Left hindlimb (tissue), 1 donor: ENCODE measurements at regions not wholly inside any gene's neighbourhood (a gene's known extent, or its start where the extent isn't known, plus 50 kb on each side); places are given as distances from the start of the nearest gene placed in this dataset.
A peak's percentile ranks its signal among the peaks of the same experiment; 100 is the strongest.

Experiments
- DNase-seq: peaks from one replicate; pipeline ENCODE4 v3.0.0-alpha.2; 2018

DNA sequence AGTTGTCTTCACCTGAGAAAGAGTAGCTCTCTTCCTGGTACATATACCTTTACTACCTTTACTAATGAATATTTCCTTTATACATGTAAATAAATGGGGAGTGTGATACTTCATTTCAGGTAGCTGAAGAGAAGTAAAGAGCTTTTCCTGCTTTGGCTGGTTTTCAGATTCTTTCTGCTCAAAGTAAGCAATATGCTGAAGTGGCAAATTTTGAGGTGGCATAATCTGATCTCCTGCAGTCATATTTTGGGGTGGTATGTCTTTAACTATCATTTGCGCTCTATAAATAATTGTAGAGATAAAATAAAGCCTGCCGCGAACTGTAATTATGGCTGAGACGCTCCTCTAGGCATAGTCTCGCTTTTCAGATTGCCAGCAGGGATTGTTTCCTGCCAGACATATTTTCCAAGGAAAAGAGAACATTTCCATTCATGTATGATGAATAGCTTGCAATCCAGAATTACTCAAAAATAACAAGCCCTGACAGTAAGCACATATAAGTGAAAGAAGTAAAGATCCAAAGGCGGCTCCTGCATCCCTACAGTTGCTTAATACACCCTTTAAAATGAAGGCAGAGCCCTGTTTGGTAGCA lies 200.7 kb downstream of the C12orf50 start:
- DNase-seq: no peak

GRCh38 chr12:87827638-87828264 lies 201.4 kb downstream of the C12orf50 start:
- no peak for DNase-seq

DNA sequence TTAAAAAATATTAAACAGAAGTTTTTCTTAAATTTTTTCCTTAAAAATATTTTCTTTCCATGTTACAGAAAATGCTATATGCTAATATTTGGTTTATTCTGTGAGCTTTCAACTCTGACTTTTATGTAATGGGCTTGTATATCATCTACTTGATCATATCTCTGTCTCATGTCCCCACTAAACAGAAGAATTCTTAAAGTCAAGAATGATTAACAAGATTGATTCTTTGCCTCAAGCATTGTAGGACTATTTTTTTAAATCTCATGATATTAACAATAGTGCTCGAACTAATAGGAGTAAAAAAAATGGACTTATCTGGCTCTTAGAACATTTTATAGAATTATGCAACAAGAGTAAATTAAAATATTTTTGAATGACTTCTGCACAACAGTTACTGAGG lies 206.3 kb downstream of the C12orf50 start:
- DNase-seq: no peak

DNA sequence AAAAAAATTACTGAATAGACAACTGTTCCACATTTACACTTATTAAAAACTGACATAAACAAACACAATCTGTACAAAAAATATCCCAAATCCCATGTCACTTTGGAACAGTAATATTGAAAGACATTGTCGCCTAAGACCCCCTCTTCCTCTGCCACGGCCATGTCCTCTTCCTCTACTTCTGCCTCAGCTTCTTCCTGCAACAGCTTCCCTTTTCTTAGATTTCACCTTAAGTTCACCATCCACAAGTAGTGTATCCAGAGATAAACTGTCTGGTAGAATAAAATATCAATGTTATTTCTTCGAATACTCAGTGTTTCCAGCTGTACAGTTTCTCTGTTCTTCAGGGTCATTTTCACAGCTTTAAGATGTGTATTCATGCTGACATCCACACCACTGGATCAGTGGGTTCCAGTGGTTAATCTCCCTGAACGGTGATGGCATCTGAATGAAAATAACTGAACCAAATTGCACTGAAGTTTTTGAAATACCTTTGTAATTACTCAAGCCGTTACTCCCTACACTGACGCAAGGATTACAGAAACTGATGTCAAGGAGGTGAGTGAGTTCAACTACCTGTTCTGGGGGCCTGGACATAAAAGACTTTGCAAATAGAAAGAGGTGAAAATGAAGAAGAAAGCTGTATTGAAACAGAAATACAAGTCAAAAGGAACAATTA lies 208.5 kb downstream of the C12orf50 start:
- DNase-seq: no peak

- no peak for DNase-seq
Observed at GRCh38 chr12:87818441-87818840, 210.8 kb downstream of the C12orf50 start.

DNA sequence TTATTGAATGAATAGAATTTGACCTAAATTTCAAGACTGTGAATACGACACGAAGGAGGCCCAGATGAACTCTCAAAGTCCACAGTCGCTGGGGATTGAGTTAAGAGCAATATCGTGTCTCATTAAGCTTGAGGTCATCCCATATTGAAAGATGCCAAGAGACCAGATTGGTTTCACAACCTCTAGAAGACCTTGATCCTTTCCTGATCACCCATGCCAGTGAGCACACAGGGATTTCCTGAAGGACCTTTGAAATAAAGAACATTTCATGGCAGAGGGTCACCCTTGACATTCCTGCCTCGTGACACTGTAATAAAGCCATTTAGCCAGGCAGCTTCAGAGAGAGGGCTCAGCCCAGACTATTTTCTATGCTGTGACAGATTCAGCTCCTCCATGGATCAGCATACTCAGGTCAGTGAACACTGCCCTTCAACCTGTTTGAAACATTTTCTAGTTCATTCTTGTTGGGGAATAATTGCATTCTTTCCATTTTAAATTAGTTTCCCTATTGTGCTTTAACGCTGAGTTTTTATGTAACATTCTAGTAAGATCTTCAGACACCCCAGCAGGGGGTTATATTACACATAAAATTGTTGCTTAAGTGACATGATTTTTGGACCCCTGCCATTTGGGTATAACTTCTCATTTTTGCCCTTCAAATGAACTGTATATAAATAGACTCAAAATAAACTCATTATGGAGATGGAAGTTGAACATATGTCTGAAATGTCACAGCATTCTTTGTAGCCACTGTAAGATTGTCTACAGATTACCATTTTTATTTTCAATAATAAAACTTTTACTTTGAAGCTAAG lies 213.2 kb downstream of the C12orf50 start:
- no peak for DNase-seq

GRCh38 chr12:87814625-87815024 lies 214.6 kb downstream of the C12orf50 start:
- DNase-seq: no peak

DNA sequence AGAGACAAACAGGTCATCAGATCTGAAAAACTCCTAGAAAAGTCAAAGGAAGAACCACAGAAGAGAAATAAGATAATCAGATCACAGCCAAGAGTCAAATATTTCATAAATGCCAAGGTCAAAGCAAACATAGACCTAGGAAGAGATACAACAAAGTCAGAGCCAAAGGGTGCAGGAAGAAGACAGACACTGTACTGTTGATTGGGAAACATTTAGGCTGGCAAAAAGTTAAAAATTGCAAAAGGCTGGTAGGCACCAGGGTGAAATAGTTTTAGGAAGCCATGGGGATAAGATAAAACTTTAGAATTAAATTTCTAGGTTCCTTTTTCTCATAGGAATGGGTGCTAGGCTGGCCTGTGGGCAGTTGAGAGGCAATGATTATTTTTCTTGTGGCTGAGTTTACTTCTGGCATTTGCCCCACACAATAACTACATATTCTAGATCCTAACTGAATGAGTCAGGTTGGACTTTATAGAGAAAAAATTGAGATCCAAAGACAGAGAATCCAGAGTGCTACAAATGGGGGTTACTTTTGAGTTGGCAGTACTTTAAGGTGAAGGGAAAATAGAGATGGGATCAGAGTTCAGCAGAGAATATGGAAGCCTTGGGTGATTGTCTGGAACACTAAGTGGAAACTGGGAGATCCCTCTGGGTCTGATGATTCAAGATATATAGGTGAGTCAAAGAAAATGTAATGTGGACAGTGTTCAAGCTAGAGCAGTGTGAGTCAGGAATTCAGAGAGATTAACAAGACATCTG lies 215.5 kb downstream of the C12orf50 start:
- DNase-seq: no peak

- no peak for DNase-seq
Observed at GRCh38 chr12:87812681-87813080, 216.5 kb downstream of the C12orf50 start.

DNA sequence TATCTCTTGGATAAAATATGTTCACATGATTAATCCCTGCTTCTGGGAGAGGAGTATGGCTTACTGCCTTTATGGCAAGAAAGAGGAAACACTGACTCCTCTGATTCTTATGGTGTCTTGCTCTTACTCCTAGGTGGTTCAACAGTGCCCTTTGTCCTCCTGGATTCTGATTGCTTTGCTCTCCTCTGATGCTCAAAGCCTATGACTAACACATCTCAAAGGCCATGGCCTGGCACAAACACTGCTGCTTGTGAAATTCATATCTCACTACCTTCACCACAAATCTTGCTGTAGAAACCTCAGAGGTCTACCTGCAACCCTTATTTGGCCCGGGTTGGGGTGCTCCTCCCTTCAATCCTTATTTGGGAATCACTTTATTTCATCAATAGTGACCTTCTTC lies 217.2 kb downstream of the C12orf50 start:
- DNase-seq: no peak

GRCh38 chr12:87809916-87810315 lies 219.3 kb downstream of the C12orf50 start:
- no peak for DNase-seq

DNA sequence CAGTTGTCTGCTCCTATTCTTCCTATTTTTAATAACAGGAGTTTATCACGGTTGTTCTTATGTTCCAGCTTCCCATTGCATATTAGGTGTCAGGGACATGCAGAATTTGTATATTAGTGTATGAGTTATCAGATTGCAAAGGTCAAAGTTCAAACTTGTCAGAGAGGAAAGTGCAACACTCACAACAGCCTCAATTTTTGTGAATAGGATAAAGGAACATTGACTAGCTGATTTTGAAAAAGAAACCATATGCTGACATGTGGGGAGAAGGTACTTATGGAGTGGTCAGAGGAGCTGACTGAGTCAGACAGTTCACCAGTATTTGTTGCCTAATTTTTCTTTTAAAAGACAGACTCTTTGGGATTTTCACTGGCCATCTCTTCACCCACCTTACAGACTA lies 222.1 kb downstream of the C12orf50 start:
- no peak for DNase-seq

DNA sequence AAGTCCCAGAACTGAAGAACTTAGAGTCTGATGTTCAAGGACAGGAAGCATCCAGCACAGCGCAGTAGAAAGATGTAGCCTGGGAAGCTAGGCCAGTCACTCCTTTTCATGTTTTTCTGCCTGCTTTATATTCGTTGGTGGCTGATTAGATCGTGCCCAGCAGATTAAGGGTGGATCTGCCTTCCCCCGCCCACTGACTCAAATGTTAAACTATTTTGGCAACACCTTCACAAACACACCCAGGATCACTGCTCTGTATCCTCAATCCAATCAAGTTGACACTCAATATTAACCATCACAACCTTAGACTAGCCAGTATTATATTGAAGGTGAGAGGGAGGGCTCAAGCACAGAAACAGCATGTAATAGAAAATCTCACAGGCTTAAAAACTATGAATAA lies 222.9 kb downstream of the C12orf50 start:
- DNase-seq: no peak

DNA sequence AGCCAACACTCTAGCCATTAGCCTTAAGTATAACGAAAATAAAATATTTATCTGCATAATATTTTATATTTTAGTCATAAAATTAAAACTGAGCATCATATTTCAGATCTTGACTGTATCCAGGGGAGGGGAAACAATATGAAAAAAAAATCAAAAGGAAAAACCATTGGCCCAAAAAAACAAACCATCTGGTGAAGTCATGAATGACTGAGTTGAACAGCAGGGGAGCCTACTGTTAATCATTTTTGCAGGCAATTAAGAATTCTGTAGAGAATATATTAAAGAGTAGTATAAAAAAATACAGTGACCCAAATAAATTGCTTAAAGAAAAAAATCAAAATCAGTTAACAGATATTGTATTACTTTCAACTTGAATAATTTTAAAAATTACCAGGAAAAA lies 224.8 kb downstream of the C12orf50 start:
- no peak for DNase-seq

DNA sequence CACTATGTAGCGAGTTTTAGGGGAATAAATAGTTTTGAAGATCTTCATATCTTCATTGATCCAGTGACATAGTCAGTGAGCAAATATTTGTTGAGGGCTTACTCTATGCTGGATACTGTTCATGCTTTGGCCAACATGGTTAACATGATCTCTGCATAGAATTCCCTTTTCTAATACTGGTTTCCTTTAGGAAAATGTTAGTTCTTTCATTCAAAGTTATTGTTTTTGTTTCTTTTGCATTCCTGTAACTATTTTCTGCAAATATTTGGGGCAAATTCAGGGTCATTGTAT lies 226.5 kb downstream of the C12orf50 start:
- DNase-seq: no peak

DNA sequence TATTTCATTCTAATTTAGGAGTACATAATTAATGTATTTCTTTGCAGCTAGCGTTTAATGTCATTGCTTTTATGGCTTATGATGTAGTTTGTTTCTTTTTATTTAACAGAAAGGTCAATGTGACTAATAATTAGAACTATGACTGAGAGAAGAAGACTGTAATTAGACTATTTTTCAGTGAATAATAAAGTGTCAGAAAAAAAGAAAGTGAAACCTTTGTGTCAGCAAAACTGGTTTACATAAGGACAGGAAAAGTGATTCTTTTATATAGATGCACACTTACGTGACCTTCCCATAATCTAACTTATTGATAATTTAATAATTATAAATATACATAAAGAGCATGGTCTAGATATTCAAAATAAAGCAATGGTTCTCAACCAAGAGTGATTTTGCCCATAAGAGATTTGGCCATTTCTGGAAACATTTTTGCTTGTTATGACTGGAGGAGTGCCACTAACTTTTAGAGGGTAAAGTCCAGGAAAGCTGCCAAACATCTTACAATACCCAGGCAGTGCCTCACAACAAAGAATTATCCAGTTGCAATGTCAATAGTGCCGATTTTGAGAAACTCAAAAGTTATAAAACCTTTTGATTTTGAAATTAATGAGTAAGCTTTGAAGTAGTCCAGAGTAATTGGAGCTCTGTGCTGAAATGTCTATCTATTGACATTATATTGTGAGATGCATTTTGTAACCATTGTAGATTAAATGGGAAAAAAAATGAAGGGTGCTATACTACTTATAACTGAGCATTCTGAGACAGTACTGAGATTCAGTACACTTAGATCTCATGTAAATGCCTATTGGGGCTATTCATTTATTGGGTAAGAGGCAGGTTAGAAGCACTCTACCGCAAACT lies 227.1 kb downstream of the C12orf50 start:
- DNase-seq: no peak

- DNase-seq: no peak
Observed at GRCh38 chr12:87796961-87797516, 232.2 kb downstream of the C12orf50 start.

GRCh38 chr12:87795555-87795954 lies 233.6 kb downstream of the C12orf50 start:
- DNase-seq: no peak

- DNase-seq: no peak
Observed at GRCh38 chr12:87794854-87795253, 234.3 kb downstream of the C12orf50 start.

DNA sequence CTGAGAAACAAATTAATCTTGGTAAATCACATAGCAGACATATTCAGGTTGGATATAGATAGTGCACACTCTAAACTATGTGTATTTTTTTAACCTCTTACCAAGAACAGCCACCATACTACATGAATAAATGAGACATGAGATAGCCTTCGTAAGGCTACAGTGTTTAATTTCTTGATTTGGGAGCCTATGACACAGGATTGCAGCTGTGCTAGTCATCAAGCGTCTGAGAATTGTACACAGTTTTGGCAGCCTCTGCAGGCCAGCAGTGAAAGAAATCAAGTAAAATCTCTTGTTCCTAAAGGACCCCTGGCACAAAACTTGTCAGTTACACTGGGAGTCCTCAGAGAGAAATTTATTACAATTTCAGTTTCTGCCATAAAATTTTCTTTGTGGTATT lies 236.1 kb downstream of the C12orf50 start:
- peak; percentile 46 for DNase-seq

DNA sequence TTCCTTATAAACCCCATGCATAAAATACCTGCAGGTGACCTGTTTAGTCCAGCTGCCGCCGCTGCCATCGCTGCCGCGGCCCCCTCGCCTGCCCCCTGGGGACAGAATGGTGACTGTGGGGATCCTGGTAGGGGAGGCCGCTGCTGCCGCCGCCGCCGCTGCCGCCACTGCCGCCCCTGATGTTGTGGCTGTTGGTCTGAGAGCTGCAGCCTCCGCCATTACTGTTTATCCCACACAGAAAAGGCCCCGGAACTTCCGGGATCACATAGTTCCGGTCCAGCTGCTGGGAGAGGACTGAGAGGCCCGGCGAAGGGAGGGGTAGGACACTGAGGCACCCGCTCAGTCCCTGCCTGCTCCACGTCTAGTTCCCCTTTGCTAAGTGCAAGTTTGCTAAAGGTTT lies 244.9 kb downstream of the C12orf50 start:
- no peak for DNase-seq

GRCh38 chr12:87783467-87783866 lies 245.7 kb downstream of the C12orf50 start:
- no peak for DNase-seq
